GM23338 (cell line): ENCODE measurements at regions not wholly inside any gene's neighbourhood (a gene's known extent, or its start where the extent isn't known, plus 50 kb on each side); places are given as distances from the start of the nearest gene placed in this dataset. TPM values are rescaled to one million over a fixed set of nuclear protein-coding genes. Genes with fewer than 3 reads are reported as not detected.
"Not testable (repeated sequence)": the region's sequence is repeated elsewhere in the genome, so short reads cannot be mapped to it uniquely, and the experiment has no call there.

Source experiments
- ATAC-seq: fragments of 200-7000 bp; cut with Tn5 transposase; 3 replicates; pipeline ENCODE4 v1.9.1; 2020
- DNase-seq: peaks from one replicate; pipeline ENCODE4 v3.0.0-alpha.2; 2015; ENCODE audit warnings: low spot score
- H2AFZ ChIP-seq: fragments of 200-600 bp; sonication (generic); 2 replicates; pipeline ENCODE4 v1.8.0; 2016; ENCODE audit warnings: antibody characterized with exemption, mild to moderate bottlenecking, moderate library complexity
- H3F3A ChIP-seq: fragments of 200-600 bp; sonication (generic); replicated peaks from 2 replicates; pipeline ENCODE4 v1.8.0; 2017; ENCODE audit warnings: antibody characterized with exemption, mixed run types, low read depth
- H3K27ac ChIP-seq: fragments of 200-600 bp; sonication (generic); 2 replicates; pipeline ENCODE4 v1.6.1; 2016; ENCODE audit warnings: low read depth
- H3K27me3 ChIP-seq: fragments of 200-600 bp; sonication (generic); 2 replicates; pipeline ENCODE4 v1.8.0; 2016; ENCODE audit warnings: mild to moderate bottlenecking, mixed run types, moderate library complexity; ENCODE audit not compliant: insufficient read depth
- H3K36me3 ChIP-seq: fragments of 200-600 bp; sonication (generic); 2 replicates; pipeline ENCODE4 v1.8.0; 2016; ENCODE audit warnings: mild to moderate bottlenecking; ENCODE audit not compliant: insufficient read depth
- H3K4me1 ChIP-seq: fragments of 200-600 bp; sonication (generic); 2 replicates; pipeline ENCODE4 v1.8.0; 2016; ENCODE audit warnings: mild to moderate bottlenecking, moderate library complexity; ENCODE audit not compliant: insufficient read depth
- H3K4me2 ChIP-seq: fragments of 200-600 bp; sonication (generic); 2 replicates; pipeline ENCODE4 v1.7.1; 2017; ENCODE audit warnings: mixed run types
- H3K4me3 ChIP-seq: fragments of 200-600 bp; sonication (generic); 2 replicates; pipeline ENCODE4 v1.6.1; 2016; ENCODE audit warnings: mixed run types
- H3K79me2 ChIP-seq: fragments of 200-600 bp; sonication (generic); replicated peaks from 2 replicates; pipeline ENCODE4 v1.8.0; 2017; ENCODE audit warnings: mild to moderate bottlenecking; ENCODE audit not compliant: insufficient read depth
- H3K9me2 ChIP-seq: fragments of 200-600 bp; sonication (generic); 2 replicates; pipeline ENCODE4 v1.8.0; 2017; ENCODE audit not compliant: insufficient read depth
- H4K20me1 ChIP-seq: fragments of 200-600 bp; sonication (generic); replicated peaks from 2 replicates; pipeline ENCODE4 v1.8.0; 2017; ENCODE audit warnings: mild to moderate bottlenecking; ENCODE audit not compliant: insufficient read depth
- H3K27ac Mint-ChIP-seq: 2 replicates; pipeline ENCODE4 v1.8.0; 2020; ENCODE audit warnings: inconsistent platforms, mild to moderate bottlenecking, moderate library complexity, mixed read lengths
- H3K27me3 Mint-ChIP-seq: 3 replicates; pipeline ENCODE4 v1.8.0; 2022; ENCODE audit warnings: low read depth, mild to moderate bottlenecking, moderate library complexity, mixed read lengths, inconsistent platforms; ENCODE audit not compliant: insufficient read depth, poor library complexity
- H3K36me3 Mint-ChIP-seq: 3 replicates; pipeline ENCODE4 v1.8.0; 2021; ENCODE audit warnings: low read depth, mild to moderate bottlenecking, inconsistent platforms, moderate library complexity, mixed read lengths
- H3K4me1 Mint-ChIP-seq: 3 replicates; pipeline ENCODE4 v1.8.0; 2020; ENCODE audit warnings: mild to moderate bottlenecking, inconsistent platforms, mixed read lengths
- H3K4me3 Mint-ChIP-seq: 3 replicates; pipeline ENCODE4 v1.8.0; 2021; ENCODE audit warnings: moderate library complexity, mild to moderate bottlenecking, inconsistent platforms, mixed read lengths
- H3K9me3 Mint-ChIP-seq: 3 replicates; pipeline ENCODE4 v1.8.0; 2020; ENCODE audit warnings: moderate library complexity, mild to moderate bottlenecking, inconsistent platforms, mixed read lengths
- small RNA-seq: library from RNA; depleted of rRNA; stranded (forward); fragments of <200 nt; gene quantifications from one replicate; pipeline ENCODE3, GENCODE V24; 2014; ENCODE audit warnings: low replicate concordance

DNA sequence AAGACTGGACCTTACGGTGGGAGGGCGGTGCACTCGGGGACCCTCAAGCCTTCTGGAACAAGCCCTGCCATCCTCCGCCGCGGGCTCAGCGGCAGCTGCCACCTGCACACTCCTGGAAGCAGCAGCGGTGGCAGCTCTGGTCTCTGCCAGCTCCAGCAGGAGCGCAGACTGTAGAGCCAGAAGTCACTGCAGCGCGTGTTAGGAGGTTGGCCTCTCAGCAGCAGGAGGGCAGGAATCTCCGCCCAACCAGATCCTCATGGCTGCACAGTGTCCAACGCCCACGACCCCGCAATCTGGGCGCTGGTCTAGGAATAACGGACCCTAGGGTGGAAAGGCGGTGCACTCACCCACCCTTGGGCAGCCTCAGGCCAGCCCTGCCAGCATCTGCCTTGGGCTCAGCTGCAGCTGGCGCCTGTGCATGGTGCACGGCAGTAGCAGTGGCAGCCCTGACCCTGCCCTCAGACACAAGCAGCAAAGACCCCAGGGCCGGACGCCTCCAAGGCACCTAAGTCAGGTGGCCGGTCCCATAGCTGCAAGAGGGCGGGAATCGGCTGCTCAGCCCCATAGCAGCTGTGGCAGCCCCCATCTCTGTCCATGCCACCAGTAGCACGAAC lies 88.7 kb downstream of the POTEG start:
- H3K4me2 ChIP-seq, H3K4me1 ChIP-seq, H3K27ac Mint-ChIP-seq, DNase-seq, H3K9me2 ChIP-seq, H4K20me1 ChIP-seq, H3K36me3 Mint-ChIP-seq, H3K4me1 Mint-ChIP-seq, H3K4me3 ChIP-seq, H3K4me3 Mint-ChIP-seq, H3K36me3 ChIP-seq, H2AFZ ChIP-seq, H3K27me3 ChIP-seq, H3K79me2 ChIP-seq, H3K27me3 Mint-ChIP-seq, H3F3A ChIP-seq, ATAC-seq, H3K27ac ChIP-seq: not testable (repeated sequence)
- H3K9me3 Mint-ChIP-seq: peaks cover 14% of the 10 kb centered on the region

DNA sequence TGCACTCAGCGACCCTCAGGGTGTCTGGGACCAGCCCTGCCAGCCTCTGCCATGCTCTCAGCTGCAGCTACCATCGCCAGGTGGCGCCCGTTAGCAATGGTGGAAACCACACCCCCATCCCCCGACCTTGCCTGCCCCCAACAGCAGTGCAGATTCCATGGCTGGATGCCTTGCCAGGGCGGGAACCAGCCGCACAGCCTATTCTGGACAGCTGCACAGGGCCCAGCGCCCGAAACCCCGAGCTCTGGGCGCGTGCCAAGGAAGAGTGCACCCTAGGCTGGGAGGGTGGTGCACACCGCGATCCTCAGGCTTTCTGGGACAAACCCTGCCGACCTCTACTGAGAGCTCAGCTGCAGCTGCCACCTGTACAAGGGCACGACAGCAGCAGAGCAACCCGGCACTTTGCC lies 88.1 kb downstream of the POTEG start:
- H3K4me2 ChIP-seq, H3K27me3 Mint-ChIP-seq, H3K4me3 ChIP-seq, H4K20me1 ChIP-seq, H3K79me2 ChIP-seq, H3K27ac ChIP-seq, H3K27me3 ChIP-seq, H3K27ac Mint-ChIP-seq, DNase-seq, H3K36me3 ChIP-seq, H3F3A ChIP-seq, ATAC-seq, H3K4me1 ChIP-seq, H3K4me3 Mint-ChIP-seq, H3K4me1 Mint-ChIP-seq, H2AFZ ChIP-seq, H3K36me3 Mint-ChIP-seq, H3K9me2 ChIP-seq: not testable (repeated sequence)
- H3K9me3 Mint-ChIP-seq: peaks cover 14% of the 10 kb centered on the region

DNA sequence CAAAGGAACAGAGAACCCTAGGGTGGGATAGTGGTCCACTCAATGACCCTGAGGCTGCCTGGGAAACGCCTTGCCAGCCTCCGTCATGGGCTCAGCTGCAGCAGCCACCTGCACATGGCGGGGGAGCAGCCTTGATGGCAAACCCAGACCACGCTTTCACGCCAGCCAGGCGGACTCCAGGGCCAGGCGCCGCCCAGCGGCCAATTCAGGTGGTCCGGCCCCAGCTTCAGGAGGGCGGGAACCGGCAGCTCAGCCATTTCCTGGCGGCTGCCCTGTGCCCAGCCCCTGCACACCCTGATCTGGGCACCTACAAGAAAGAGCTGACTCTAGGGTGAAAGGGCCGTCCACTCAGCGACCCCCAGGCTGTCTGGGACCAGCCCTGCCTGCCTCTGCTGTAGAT lies 87.5 kb downstream of the POTEG start:
- not testable (repeated sequence) for ATAC-seq, H3K27ac ChIP-seq, DNase-seq, H3K27me3 ChIP-seq, H3K4me2 ChIP-seq, H3K9me2 ChIP-seq, H3K4me1 ChIP-seq, H4K20me1 ChIP-seq, H3K27ac Mint-ChIP-seq, H2AFZ ChIP-seq, H3F3A ChIP-seq, H3K79me2 ChIP-seq, H3K27me3 Mint-ChIP-seq, H3K4me3 ChIP-seq, H3K36me3 ChIP-seq, H3K36me3 Mint-ChIP-seq, H3K4me3 Mint-ChIP-seq, H3K4me1 Mint-ChIP-seq
- peaks cover 14% of the 10 kb centered on the region for H3K9me3 Mint-ChIP-seq

DNA sequence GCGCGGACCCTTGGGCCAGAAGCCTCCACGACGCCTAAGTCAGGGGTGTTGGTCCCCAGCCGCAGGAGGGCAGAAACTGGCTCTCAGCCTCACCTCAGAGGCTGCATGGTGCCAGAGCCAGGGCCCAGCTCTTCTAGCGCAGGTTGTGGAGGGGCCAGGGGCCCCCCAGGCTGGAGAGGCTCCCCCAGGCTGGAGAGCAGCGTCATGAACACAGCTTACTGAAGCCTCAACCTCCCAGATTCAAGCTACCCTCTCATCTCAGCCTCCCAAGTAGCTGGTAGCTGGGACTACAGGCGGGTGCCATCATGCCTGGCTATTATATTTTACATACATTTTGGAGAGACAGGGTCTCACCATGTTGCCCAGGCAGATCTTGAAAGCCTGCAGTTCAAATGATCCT lies 87.0 kb downstream of the POTEG start:
- H3K36me3 ChIP-seq, H3K27me3 ChIP-seq, H3K4me3 ChIP-seq, H3K36me3 Mint-ChIP-seq, H3K4me1 Mint-ChIP-seq, H3K27ac Mint-ChIP-seq, H3K79me2 ChIP-seq, H3K4me3 Mint-ChIP-seq, H3K4me2 ChIP-seq, H2AFZ ChIP-seq, H4K20me1 ChIP-seq, H3K9me2 ChIP-seq, H3F3A ChIP-seq, ATAC-seq, DNase-seq, H3K27ac ChIP-seq, H3K27me3 Mint-ChIP-seq, H3K4me1 ChIP-seq: not testable (repeated sequence)
- peaks cover 14% of the 10 kb centered on the region for H3K9me3 Mint-ChIP-seq

Small RNAs in the stretch of these regions (small RNA-seq; reads per million reads assigned to genes)
- not detected for gene AL589743.6
